GM13977 (cell line): ENCODE measurements at regions not wholly inside any gene's neighbourhood (a gene's known extent, or its start where the extent isn't known, plus 50 kb on each side); places are given as distances from the start of the nearest gene placed in this dataset.

ENCODE experiments used
- DNase-seq: peaks from one replicate; pipeline ENCODE4 v3.0.0; 2012; ENCODE audit warnings: low spot score
- in situ Hi-C: fragments of 300-500 bp; cut with MboI; formaldehyde crosslinking; loops from one replicate; pipeline ENCODE4 v1.12.0; 2022; ENCODE audit warnings: low sequenced_read_pairs, low pct_unique_long_range_greater_than_20kb, mixed read lengths, inconsistent platforms; ENCODE audit not compliant: unreplicated experiment
- TF ChIP-seq, protein P1 (sequence below): IDR thresholded peaks from 2 replicates; pipeline ENCODE4 v1.5.1; 2012; ENCODE audit warnings: mild to moderate bottlenecking, control low read depth; ENCODE audit not compliant: insufficient read depth; ENCODE audit errors: extremely low read depth, missing control alignments

DNA sequence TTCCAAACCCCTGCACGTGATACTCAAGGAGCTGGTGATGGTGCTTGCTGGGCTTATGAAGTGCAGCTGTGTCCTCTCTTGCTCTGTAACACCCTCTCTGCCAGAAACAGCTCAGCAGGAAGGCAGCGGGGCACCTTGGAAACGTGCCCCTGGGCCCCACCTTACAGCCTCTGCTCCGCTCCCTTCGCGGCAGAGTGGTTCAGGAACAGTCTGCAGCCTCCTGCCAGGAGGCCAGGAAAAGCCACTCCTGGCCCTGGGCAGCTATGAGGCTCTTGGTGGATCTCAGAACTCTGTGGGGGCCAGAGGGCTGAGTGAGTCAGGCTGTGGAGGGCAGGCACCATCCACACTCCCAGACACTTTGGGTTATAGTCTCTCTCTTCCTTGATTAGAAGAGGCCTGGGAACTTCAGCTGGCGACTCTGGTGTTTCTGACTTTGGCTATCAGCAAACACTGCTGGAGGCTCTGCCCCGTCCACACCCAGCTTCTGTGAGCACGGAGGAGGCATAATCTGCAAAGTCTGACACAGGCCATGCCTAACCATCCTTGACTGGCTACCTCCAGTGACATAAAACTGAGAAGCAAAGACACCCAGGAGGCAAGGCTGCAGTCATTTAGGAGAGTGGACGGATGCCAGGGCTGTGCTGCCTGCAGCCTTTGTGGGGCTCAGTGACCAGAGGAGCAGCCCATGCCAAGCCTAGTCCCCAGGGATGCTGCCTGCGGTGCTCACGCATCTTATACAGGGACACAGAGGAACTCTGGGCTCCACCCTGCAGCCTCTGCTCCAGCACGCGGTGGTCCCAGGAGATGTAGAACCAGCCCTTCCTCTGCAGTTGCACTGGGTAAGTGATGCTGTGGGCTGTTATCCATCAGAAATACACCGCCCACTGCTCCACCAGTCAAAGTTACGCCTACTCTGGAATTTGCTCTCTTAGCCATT is 65.3 kb downstream of the METRNL start:
- TF ChIP-seq, protein P1, sequence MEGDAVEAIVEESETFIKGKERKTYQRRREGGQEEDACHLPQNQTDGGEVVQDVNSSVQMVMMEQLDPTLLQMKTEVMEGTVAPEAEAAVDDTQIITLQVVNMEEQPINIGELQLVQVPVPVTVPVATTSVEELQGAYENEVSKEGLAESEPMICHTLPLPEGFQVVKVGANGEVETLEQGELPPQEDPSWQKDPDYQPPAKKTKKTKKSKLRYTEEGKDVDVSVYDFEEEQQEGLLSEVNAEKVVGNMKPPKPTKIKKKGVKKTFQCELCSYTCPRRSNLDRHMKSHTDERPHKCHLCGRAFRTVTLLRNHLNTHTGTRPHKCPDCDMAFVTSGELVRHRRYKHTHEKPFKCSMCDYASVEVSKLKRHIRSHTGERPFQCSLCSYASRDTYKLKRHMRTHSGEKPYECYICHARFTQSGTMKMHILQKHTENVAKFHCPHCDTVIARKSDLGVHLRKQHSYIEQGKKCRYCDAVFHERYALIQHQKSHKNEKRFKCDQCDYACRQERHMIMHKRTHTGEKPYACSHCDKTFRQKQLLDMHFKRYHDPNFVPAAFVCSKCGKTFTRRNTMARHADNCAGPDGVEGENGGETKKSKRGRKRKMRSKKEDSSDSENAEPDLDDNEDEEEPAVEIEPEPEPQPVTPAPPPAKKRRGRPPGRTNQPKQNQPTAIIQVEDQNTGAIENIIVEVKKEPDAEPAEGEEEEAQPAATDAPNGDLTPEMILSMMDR: no peak
- in situ Hi-C loops: no loop called here
- no peak for DNase-seq

DNA sequence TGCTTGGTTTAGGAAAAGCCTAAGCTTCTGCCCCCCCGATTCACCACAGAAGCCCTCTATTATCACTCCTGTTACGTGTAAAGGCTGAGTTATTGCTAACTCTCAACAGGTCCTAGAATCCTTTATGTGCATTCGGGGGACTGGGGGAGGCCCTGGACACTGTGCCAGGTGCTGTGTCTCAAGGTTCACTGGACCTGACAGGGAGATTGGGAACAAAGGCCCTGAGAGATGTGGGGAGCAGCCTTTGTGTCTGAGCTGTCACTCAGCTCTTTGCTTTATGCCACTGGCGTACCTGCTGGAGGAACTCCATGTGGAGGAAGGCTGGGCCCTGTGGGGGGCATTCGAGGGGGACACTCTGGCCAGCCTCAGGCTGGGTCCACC is 65.9 kb downstream of the METRNL start:
- DNase-seq: no peak
- in situ Hi-C loops: no loop called here
- TF ChIP-seq, protein P1: no peak

DNA sequence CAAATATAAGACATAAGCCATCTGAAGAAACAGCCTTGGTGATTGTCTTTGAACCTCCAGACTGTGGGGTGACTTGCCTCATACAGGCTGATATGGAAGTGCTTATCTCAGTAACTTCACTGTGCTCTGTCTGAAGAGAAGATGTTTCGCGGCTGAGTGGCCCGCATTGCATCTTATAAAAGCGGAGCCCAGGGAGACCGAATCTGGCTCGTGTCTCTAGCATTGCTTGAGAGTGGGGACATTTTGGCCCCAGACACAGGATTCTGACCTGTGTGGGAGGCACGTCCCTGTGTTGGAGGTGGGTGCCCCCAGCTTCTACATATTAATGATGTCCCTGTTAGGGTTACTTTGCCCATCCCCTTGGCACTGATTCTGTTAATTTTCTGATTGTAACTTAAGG is 66.4 kb downstream of the METRNL start:
- in situ Hi-C loops: no loop called here
- TF ChIP-seq, protein P1: no peak
- DNase-seq: no peak

DNA sequence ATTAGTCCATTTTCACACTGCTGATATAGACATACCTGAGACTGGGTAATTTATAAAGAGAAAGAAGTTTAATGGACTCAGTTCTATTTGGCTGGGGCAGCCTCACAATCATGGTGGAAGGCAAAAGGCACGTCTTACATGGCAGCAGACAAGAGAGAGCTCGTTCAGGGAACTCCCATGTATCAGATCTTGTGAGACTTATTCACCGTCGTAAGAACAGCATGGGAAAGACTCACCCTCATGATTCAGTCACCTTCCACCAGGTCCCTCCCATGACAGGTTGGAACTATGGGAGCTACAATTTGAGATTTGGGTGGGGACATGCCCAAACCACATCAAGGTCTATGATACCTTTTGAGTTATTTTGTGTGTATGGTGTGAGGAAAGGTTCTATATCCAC is 66.9 kb downstream of the METRNL start:
- in situ Hi-C loops: no loop called here
- no peak for DNase-seq
- TF ChIP-seq, protein P1: no peak

DNA sequence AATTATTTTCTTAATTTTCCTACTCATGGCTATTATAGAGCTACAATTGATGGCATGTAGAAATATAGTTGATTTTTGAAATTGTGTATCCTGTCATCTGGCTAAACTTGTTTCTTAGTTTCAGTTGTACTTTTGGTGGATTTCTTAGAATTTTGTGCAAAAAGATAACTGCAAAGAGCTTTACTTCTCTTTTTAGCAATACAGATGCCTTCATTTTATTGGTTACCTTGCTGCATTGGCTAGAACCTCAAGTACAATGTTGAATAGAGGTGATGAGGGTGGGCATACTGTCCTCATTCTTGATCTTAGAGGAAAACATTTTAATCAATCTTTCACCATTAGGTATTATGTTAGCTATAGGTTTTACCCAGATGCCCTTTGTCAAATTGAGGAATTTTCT is 67.9 kb downstream of the METRNL start:
- in situ Hi-C loops: no loop called here
- DNase-seq: no peak
- TF ChIP-seq, protein P1: no peak

DNA sequence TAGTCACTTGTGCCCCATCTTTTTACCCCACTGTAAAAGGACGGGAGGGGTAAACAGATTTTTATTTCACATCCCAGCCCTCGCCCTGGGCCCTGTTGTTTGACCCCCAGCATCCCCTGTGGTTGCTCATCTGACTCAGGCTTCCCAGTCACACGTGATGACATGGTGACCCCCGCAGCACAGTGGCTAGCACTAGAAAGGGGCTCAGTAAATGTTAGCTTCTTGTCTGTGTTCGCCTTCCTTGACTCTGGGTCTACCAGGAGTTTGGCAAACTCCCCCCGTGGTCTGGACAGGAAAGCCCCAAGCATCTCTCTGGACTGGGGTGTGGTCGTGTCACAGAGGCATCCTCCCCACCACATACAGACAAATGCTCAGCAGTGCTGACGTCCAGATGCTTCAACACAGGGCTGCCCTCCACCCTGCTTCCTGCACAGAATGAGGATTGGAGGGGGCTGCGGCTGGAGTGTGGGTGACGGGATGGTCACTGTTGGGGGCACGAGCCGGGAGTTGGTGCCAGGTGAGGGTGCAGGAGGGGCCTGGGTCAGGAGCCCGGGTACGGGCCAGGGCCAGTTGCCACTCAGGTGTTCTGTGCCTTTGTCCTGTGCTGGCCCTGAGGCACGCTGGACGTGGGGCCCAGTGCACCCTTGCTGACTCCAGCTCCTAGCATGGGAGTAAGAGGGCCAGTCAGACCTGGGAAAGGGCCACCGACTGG is 69.1 kb downstream of the METRNL start:
- in situ Hi-C loops: no loop called here

More for the DNA sequence above, 69.1 kb downstream of the METRNL start:
- TF ChIP-seq, protein P1: no peak
- DNase-seq: no peak
